HEK293T (cell line): ENCODE measurements at regions not wholly inside any gene's neighbourhood (a gene's known extent, or its start where the extent isn't known, plus 50 kb on each side); places are given as distances from the start of the nearest gene placed in this dataset.
"Not testable (repeated sequence)": the region's sequence is repeated elsewhere in the genome, so short reads cannot be mapped to it uniquely, and the experiment has no call there.

Experiments used
- FOXM1 ChIP-seq: fragments of 450-650 bp; IDR thresholded peaks from 2 replicates; pipeline ENCODE4 v1.6.1; 2017; ENCODE audit warnings: mild to moderate bottlenecking, borderline replicate concordance
- NFRKB ChIP-seq: fragments of 450-650 bp; IDR thresholded peaks from 2 replicates; pipeline ENCODE4 v1.6.1; 2016; ENCODE audit warnings: mild to moderate bottlenecking, moderate library complexity
- SP1 ChIP-seq: fragments of 450-650 bp; IDR thresholded peaks from 2 replicates; pipeline ENCODE4 v1.6.1; 2017

GRCh38 chr13:48591124-48591872, 58.4 kb upstream of the RCBTB2 start:
- not testable (repeated sequence) for TF ChIP-seq FOXM1, NFRKB, SP1
